ENCODE measurements at regions not wholly inside any gene's neighbourhood (a gene's known extent, or its start where the extent isn't known, plus 50 kb on each side); places are given as distances from the start of the nearest gene placed in this dataset.

GRCh38 chr10:8297959-8298358, 243.5 kb downstream of the GATA3 start:
- TF ChIP-seq RFX5 (IDR thresholded peaks at IDR 0.05; ENCODE audit: low read depth, low read length) (no peak), CTCF (conservative IDR thresholded peaks at IDR 0.05; ENCODE audit: low read depth, low read length) (no peak), MAZ (IDR thresholded peaks at IDR 0.05; ENCODE audit: borderline replicate concordance, low read depth, low read length) (no peak), POLR2A (IDR thresholded peaks at IDR 0.05; ENCODE audit: low read depth, low read length) (no peak), BHLHE40 (IDR thresholded peaks at IDR 0.05; ENCODE audit: low read depth, low read length) (no peak), USF2 (IDR thresholded peaks at IDR 0.05; ENCODE audit: low read depth, low read length) (no peak), RAD21 (IDR thresholded peaks at IDR 0.05; ENCODE audit: low read length) (no peak)

All from IMR-90 (cell line).